MM.1S (cell line): ENCODE measurements at regions not wholly inside any gene's neighbourhood (a gene's known extent, or its start where the extent isn't known, plus 50 kb on each side); places are given as distances from the start of the nearest gene placed in this dataset.

ENCODE experiments used
- EZH2 ChIP-seq: fragments of 300-600 bp; sonication (generic); optimal IDR thresholded peaks from 2 replicates; pipeline ENCODE3; 2017; ENCODE audit warnings: low read depth, mild to moderate bottlenecking, antibody characterized with exemption, low read length, mixed read lengths
- TF ChIP-seq, protein P1 (sequence below): fragments of 300-600 bp; sonication (generic); IDR thresholded peaks from 2 replicates; pipeline ENCODE4 v1.5.1; 2016; ENCODE audit warnings: antibody characterized with exemption, low read length, mixed read lengths

DNA sequence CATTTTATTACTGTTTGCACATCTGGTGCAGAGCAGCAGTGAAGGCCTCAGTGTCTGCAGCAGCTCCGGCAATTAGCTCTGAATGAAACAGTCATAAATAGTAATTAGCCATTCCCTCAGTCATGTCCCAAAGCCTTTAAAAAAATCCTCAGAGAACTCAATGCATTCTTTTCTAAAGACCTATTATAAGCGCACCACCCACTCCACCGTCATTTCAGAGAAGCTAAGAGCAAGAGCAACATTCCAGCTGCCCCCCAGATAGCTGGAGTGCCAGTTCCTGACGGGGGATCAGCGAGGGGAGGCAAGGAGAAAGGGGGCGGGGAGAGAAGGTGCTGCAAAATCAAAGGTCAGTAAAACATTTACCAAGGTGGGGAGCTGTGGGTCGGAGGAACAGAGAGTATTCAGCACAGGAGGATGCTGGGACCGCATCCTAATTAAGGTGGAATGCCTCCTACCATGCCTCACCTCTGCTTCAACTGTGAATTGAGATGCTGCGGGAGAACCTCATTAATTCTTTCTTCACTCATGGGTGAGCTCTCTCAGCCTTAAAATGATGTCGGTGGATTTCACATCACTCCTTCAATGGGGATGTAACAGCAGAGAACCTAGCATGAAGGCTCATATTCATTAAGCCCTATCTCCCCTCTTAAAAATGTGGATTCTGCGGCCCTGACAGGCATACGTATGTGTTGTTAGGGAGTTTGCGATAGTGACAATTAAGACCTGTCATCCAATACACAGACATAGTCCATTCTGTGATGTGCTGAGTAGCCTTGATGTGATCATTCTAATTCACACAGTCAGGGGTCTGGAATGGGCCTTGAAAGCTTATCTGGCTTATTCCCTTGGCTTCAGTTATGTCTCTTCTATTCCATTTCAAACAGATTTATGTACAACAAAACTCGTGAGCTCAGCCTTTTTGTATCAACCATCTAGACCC, 469.5 kb upstream of the NRSN1 start:
- TF ChIP-seq, protein P1, sequence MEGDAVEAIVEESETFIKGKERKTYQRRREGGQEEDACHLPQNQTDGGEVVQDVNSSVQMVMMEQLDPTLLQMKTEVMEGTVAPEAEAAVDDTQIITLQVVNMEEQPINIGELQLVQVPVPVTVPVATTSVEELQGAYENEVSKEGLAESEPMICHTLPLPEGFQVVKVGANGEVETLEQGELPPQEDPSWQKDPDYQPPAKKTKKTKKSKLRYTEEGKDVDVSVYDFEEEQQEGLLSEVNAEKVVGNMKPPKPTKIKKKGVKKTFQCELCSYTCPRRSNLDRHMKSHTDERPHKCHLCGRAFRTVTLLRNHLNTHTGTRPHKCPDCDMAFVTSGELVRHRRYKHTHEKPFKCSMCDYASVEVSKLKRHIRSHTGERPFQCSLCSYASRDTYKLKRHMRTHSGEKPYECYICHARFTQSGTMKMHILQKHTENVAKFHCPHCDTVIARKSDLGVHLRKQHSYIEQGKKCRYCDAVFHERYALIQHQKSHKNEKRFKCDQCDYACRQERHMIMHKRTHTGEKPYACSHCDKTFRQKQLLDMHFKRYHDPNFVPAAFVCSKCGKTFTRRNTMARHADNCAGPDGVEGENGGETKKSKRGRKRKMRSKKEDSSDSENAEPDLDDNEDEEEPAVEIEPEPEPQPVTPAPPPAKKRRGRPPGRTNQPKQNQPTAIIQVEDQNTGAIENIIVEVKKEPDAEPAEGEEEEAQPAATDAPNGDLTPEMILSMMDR: no peak
- TF ChIP-seq EZH2: no peak
